Activated CD4-positive, CD25-positive, alpha-beta regulatory T cell (primary cell): ENCODE measurements at regions not wholly inside any gene's neighbourhood (a gene's known extent, or its start where the extent isn't known, plus 50 kb on each side); places are given as distances from the start of the nearest gene placed in this dataset.

Experiments
- DNase-seq, 4 experiments: peaks; one replicate each; lab custom pipeline; 2025; lab: John Stamatoyannopoulos, UW

DNA sequence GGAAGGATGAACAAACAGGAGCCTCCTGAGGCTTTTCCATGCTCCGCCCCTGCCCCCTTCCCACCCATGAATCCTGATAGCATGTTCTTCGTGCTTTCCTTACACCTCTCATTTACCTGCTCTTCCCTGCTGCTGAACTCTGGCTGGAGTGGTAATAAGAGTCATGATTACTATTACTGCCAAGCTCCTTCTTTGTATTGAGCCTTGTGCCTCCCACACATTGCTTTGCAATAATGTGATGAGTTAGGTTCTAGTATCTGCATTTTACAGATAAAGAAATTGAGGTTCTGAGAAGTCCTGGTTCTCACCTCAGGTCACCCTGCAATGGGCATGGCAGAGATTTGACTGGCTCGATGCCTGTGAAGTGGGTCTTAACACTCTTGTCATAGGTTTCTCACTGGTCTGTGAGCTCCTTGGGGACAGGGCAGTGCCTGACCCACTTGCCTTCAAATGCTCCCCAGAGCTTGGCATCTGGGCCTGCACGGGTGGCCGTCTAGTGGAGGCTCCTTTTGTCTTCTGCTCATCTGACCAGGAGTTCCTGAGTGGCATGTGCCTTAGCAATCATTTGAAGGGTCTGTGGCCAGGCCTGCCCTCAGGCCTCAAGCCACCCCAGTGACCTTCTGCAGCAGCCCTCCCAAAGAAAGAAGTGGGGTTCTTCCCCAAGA is 309.2 kb upstream of the ZMIZ1 start:
- no peak for DNase-seq

DNA sequence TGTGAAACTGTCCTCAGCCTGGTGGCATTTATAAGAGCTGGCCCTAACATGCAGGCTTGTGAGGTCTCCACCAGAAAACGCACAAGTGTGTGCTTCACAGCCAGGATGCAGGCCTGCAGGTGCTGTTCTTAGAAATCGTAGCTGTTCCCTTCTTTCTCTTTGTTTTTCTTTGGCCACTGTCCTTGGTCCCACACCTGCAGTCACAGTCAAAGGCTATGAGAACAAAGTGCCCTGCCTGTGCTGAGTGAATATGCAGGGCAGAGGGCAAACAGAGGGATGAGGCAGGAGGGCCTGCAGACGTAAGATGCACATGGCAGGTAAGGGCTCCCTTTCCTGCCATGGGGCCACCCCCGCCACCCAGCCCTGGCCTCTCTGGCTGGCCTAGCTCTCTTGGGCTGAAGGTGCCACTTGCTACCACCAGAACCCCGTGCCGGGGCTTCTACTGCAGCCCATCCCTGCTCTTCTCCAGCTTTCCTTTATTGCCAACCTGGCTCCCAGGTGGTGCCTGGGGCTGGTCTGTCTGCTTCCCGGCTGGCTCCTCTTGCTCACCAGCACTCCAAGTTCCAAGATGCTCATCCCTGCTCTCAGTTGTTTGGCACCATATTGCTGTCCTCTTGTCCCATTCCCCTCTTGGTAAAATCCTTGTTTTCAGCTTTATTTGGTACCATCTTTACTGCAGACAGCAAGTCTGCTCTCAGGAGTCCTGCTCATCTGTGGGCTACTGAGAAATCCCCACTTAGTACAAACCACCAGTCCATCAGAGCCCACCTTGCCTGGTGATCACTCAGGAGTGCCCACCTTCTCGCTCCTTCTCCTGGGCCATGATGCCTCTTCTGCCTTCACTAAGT is 308.1 kb upstream of the ZMIZ1 start:
- DNase-seq: no peak

DNA sequence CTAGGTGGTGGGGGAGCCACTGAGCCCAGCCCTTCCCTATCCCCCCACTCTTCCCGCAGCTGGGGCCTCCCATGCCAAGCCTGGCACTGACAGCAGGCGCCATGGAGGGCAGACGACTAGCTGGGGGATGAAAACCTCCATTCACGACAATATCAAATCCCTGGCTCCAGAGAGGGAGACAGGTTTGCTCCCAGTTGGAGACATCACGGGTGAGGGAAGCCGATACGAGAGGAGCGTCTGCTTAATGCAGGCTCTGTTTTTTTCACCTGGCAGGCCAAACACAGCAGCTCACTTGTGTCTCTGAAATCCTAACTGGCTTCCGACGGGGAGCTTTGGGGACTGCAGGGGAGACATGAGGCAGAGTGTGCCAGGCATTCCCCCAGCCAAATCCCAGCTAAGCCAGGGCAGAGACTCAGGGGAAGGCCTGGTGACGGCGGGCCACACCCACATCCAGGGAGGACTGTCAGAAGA is 307.4 kb upstream of the ZMIZ1 start:
- DNase-seq: no peak

GRCh38 chr10:78762086-78762630 is 306.6 kb upstream of the ZMIZ1 start:
- DNase-seq: no peak

GRCh38 chr10:78763234-78763633 is 305.5 kb upstream of the ZMIZ1 start:
- no peak for DNase-seq

- no peak for DNase-seq
Observed at GRCh38 chr10:78763651-78764395, 304.9 kb upstream of the ZMIZ1 start.

GRCh38 chr10:78764436-78764835 is 304.3 kb upstream of the ZMIZ1 start:
- DNase-seq: no peak

- no peak for DNase-seq
Observed at GRCh38 chr10:78764846-78765430, 303.8 kb upstream of the ZMIZ1 start.

- DNase-seq: no peak
Observed at GRCh38 chr10:78765726-78766335, 302.9 kb upstream of the ZMIZ1 start.

GRCh38 chr10:78766603-78767002 is 302.2 kb upstream of the ZMIZ1 start:
- DNase-seq: no peak

- DNase-seq: no peak
Observed at GRCh38 chr10:78768041-78768835, 300.5 kb upstream of the ZMIZ1 start.

- DNase-seq: no peak
Observed at GRCh38 chr10:78768876-78769275, 299.9 kb upstream of the ZMIZ1 start.

DNA sequence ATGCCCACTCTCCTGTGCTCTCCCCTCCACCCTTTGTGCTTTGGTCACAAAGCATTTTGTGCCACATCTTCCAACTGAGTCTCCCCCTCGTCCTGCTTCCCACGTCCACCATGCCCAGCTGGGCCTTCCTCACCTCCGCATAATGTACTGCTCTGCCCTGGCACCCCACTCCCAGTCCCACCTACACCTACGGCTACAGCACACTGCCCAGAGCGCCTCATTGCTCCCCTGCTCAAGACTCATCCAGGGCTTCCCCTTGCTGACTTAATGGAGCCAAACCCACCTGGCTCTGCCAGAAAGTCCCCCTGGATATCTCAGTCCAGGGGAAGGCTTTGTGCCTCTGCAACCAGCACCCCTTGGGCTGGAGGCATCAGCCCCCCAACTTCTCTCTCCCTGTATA is 299.2 kb upstream of the ZMIZ1 start:
- DNase-seq: no peak

- DNase-seq: no peak
Observed at GRCh38 chr10:78770167-78771090, 298.3 kb upstream of the ZMIZ1 start.

- no peak for DNase-seq
Observed at GRCh38 chr10:78771260-78771659, 297.5 kb upstream of the ZMIZ1 start.

- no peak for DNase-seq
Observed at GRCh38 chr10:78771808-78772455, 296.8 kb upstream of the ZMIZ1 start.

DNA sequence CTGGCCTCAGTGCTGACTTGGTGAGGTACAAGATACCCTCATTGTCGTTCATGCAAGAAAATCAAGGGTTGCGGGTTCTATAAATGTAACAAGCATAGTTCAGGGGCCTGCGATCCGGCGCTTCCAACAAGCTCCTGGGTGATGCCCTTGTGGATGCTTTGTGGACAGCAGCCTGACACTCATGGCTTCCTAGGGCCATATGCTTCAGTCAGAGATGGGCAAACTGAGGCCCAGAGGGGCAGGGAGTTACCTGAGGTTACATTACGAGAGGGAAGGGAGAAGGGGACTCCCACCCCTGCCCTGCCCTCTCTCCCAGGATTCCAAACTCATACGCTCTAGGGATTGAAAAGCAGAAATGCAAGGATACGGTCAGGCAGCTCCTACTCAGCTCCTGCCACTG is 296.3 kb upstream of the ZMIZ1 start:
- no peak for DNase-seq

DNA sequence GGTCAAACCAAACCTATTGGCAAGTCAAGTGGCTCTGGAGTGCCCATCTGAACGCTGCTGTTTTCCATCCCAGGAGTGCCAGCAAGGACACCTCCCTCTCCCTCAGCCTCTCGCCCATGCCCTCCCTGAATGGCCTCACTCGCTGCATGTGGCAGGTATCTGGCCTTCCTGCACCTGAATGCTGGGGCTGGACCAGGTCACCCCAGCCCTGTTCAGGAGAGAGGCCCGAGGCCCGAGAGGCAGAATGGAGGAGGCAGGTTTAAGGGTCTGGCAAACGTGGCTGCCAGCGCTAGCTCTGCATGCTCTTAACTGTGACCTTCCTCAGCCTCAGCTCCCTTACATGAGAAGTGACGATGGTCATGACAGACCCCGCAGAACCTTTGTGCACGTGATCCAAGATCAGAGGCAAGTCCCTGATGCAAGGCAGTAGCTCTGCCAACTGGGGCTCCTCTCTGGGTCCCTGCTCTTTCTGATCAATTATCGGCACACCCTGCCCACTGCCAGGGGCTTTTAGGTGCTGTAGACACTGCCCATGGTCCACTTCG is 295.7 kb upstream of the ZMIZ1 start:
- no peak for DNase-seq

GRCh38 chr10:78774614-78774998 is 294.2 kb upstream of the ZMIZ1 start:
- no peak for DNase-seq
